ENCODE measurements at regions not wholly inside any gene's neighbourhood (a gene's known extent, or its start where the extent isn't known, plus 50 kb on each side); places are given as distances from the start of the nearest gene placed in this dataset.
"Not testable (repeated sequence)": the region's sequence is repeated elsewhere in the genome, so short reads cannot be mapped to it uniquely, and the experiment has no call there.

GRCh38 chr6:56742122-56742791 lies 99.6 kb upstream of the DST start:
- peak in 1 of 2 donors; percentile 72 for ATAC-seq
- intact Hi-C loops (cut with DNase I): no loop called here

DNA sequence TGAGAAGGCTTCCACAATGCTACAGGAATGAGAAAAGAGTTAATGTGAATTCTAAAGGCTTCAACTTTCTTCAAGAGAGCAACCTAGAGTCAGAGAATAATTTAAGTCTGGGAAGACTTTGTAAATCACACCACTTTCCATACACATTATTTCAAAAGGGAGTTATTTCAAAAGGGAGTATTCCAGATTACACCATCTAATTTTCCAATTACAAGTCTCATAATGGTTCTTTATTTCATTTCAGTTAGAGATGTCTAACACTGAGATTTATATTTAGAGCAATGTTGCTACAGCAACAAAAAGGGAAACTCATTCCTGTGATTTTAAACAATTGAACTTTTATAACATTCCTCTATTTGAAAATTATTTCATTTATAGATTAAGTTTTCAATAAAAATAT lies 98.8 kb upstream of the DST start:
- DNase-seq (no peak), ATAC-seq (no peak)
- intact Hi-C loops (cut with DNase I): no loop called here

More at GRCh38 chr6:56742122-56742791, 99.6 kb upstream of the DST start:
- no peak for DNase-seq

DNA sequence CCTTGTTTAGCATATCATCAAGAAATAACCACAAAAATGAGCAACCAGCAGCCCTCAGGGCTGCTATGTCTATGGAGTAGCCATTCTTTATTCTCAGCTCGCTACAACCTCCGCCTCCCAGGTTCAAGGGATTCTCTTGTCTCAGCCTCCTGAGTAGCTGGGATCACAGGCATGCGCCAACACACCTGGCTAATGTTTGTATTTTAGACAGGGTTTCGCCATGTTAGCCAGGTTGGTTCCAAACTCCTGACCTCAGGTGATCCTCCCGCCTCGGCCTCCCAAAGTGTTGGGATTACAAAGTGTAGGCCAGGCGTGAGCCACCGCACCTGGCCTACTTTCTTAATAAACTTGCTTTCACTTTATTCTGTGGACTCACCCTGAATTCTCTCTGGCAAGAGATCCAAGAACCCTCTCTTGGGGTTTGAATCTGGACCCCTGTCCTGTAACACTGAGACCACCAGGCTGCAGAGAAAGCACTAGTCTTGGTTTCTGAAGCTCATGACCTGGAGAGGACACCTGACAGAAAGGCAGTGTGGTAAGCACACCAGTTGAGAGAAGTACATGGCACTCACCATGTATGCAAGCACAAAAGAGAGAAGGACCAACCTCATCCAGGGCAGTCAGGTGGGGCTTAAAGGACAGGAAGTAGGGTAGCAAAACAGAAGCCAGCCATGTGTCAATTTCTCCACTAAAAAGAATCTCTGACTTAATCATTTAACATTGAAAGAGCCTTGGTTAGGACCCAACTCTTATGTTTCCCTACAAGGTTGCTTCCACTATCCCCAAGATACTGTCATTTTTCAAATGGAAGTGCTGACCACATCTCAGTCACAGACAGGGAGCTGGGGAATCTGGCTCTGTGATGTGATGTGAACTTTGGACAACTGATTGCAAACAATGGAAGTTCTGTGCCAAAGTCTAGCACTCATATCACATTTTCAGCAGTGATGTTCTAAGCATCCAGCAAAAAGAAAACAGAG lies 97.4 kb upstream of the DST start:
- no peak for DNase-seq
- no peak for ATAC-seq
- intact Hi-C loops (cut with DNase I): no loop called here

DNA sequence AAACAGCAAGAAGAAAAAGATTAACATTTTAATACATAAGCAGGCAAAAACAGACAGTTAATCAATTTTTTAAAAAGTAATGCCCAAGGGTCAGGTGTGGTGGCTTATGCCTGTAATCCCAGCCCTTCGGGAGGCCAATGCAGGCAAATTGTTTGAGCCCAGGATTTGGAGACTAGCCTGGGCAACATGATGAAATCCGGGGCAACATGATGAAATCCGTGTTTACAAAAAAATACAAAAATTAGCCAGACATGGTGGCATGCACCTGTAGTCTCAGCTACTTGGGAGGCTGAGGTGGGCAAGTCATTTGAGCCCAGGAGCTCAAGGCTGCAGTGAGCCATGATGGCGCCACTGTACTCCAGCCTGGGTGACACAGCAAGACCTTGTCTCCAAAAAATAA lies 94.1 kb upstream of the DST start:
- DNase-seq (no peak), ATAC-seq (no peak)
- intact Hi-C loops (cut with DNase I): no loop called here

- no peak for ATAC-seq
- intact Hi-C loops (cut with DNase I): no loop called here
- DNase-seq: no peak
These were observed 91.6 kb upstream of the DST start for GRCh38 chr6:56734335-56734734.

- intact Hi-C loops (cut with DNase I): no loop called here
- ATAC-seq: no peak
- no peak for DNase-seq
These were observed 90.6 kb upstream of the DST start for GRCh38 chr6:56733211-56733697.

DNA sequence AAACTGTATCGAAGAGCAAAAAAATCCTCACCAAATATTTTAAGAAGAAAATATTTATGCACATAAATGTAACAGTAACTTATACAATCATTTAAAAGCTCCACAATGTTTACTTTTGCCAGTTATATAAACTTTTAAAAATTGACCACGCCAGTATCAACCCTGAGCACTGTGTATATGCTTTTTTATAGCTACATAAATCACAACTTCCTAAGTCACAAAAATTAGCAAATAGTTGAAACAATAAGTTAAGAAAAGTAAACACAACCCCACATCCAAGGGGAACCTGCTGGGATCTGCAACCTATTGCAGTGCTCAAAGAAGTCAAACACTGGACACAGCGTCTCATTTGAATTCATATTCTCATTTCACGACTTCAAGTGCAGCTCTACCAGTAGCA lies 89.8 kb upstream of the DST start:
- DNase-seq (no peak), ATAC-seq (no peak)
- intact Hi-C loops (cut with DNase I): no loop called here

- DNase-seq (no peak), ATAC-seq (peak; percentile 55 to 80)
- intact Hi-C loops (cut with DNase I): no loop called here
These were observed 88.2 kb upstream of the DST start for GRCh38 chr6:56730663-56731529.

GRCh38 chr6:56729719-56730118 lies 87.0 kb upstream of the DST start:
- DNase-seq: no peak
- peak in 1 of 2 donors; percentile 17 for ATAC-seq
- intact Hi-C loops (cut with DNase I): no loop called here

GRCh38 chr6:56729166-56729565 lies 86.5 kb upstream of the DST start:
- ATAC-seq; intact Hi-C loops (cut with DNase I); DNase-seq: not testable (repeated sequence)

DNA sequence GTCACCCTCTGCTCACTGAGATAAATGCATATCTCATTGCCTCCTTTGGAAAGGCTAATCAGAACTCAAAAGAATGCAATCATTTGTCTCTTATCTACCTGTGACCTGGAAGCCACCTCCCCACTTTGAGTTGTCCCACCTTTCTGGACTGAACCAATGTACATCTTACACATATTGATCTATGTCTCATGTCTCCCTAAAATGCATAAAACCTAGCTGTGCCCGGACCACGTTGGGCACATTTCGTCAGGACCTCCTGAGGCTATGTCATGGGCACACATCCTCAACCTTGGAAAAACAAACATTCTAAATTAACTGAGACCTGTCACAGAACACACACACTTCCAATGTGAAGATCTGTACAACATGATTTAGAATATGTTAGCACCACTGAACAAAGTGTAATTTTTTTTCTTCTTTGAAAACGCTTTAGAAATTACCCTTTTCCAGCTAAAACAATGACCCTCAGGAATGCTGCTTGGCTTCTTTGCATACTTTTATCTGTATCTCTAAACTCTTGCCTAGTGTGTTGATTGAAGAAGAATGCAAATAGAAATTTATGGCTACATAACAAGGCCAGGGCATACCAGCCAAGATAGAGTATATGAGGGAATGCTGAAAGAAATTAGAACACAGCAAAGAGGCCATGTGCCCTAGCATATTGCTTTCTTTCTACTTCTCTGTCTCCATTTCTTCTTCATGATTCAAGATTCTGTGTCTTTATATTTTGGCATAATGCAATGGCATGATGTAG lies 84.6 kb upstream of the DST start:
- DNase-seq (no peak), ATAC-seq (no peak)
- intact Hi-C loops (cut with DNase I): no loop called here

DNA sequence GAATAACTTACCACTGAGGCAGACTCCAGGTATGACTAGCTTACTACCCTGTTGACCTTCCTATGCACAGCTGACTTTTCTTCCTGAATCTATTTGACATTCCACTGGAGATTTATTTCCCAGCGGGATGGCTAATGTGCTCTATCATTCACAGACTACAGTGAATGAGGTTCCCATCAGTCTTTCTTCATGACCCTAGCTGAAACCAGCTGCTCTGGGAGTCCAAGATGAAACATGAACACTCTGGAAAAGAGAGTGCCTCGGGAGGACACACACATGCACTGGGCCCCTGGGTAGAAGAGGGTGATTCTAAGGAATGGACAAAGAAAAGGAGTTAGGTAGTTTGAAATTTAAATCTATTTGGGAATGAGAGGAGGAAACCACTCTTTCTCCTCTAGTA lies 82.6 kb upstream of the DST start:
- intact Hi-C loops (cut with DNase I): no loop called here
- peak in 1 of 2 donors; percentile 15 for ATAC-seq
- no peak for DNase-seq

DNA sequence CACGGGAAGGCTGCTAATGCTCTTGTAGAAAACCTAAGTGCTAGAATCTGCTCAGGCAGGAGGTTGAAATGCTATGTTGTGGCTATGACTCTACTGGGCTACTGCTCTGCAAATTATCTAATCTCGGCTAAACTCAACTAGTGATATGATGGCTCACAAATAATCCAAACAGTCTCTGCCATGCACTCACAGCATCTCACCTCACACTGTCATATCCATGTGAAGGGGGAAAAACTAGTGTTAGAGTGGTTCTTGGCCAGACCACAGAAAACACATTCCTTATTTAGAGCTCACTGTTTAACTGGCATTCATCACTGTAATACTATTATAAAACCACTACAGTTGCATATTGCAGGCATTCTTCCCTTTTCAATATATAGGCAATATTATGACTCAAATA lies 81.8 kb upstream of the DST start:
- peak; percentile 87 to 92 for ATAC-seq
- DNase-seq: no peak
- intact Hi-C loops (cut with DNase I): no loop called here

DNA sequence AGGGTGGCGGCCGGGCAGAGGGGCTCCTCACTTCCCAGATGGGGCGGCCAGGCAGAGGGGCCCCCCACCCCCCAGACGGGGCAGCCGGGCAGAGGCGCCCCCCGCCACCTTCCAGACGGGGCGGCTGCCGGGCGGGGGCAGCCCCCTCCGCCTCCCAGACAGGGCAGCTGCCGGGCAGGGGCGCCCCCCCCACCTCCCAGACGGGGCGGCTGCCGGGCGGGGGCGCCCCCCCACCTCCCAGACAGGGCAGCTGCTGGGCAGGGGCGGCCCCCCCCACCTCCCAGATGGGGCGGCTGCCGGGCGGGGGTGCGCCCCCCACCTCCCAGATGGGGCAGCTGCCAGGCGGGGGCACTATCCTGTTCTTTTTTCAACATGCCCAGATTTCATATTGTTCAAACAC lies 78.2 kb upstream of the DST start:
- DNase-seq: no peak
- intact Hi-C loops (cut with DNase I): no loop called here
- ATAC-seq: peak in 1 of 2 donors; percentile 12

GRCh38 chr6:56720202-56720601 lies 77.5 kb upstream of the DST start:
- ATAC-seq; intact Hi-C loops (cut with DNase I); DNase-seq: not testable (repeated sequence)

DNA sequence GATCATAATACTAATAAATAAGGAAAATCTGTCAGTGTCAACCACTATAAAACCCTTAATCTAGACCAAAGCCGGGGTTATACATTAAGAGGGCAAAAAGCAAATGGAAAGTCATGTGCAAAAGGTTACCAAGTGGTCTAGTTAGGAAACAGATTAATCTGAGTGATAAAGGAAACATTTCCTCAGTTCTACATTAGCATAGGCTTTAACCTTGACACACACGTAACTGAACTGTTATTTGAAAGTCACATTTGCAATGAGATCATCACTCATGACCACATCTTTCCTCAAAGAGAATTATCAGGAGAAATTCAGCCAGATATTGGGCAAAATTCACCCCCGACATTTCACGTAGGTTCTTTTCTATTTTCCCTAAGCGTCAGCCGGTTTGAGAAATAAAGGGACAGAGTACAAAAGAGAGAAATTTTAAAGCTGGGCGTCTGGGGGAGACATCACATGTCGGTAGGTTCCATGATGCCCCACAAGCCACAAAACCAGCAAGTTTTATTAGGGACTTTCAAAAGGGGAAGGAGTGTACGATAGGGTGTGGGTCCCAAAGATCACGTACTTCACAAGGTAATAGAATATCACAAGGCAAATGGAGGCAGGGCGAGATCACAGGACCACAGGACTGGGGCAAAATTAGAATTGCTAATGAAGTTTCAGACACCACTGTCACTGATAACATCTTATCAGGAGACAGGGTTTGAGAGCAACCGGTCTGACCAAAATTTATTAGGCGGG lies 76.8 kb upstream of the DST start:
- peak in 1 of 2 donors; percentile 46 for ATAC-seq
- intact Hi-C loops (cut with DNase I); DNase-seq: not testable (repeated sequence)

- no peak for ATAC-seq
- no peak for DNase-seq
- intact Hi-C loops (cut with DNase I): no loop called here
These were observed 75.5 kb upstream of the DST start for GRCh38 chr6:56718236-56718635.

- ATAC-seq (no peak), DNase-seq (no peak)
- intact Hi-C loops (cut with DNase I): no loop called here
These were observed 73.5 kb upstream of the DST start for GRCh38 chr6:56716229-56716628.

All from left cardiac atrium (tissue), 4 donors.